ENCODE measurements at regions not wholly inside any gene's neighbourhood (a gene's known extent, or its start where the extent isn't known, plus 50 kb on each side); places are given as distances from the start of the nearest gene placed in this dataset.
"Not testable (repeated sequence)": the region's sequence is repeated elsewhere in the genome, so short reads cannot be mapped to it uniquely, and the experiment has no call there.

DNA sequence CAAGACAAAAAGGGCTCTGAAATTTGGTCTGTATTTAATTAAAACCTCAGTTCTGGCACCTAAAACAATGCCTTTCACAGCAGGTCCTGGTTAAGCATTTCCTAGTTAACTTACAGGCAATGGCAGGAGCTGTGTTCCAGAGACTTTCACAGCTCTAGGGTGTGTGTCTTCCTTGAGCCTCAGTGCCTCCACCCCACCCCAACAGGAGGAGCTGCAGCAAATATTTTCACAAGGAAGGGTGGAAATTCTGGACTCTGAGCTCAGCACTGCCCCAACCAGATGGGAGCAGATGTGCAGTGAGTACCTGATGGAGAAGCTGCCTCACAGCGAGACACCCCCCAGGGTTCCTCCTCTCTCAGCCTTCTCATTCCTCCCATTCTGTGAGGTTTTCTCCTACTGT, 106.3 kb upstream of the SPATA12 start:
- no peak for DNase-seq (ENCODE audit: low spot score)
- CTCF ChIA-PET = no interaction called here
- H3K27ac ChIP-seq = no peak overlapping the region
- POLR2A ChIA-PET (ENCODE audit: low non-redundant PET) = no interaction called here
- TF ChIP-seq, protein P1, sequence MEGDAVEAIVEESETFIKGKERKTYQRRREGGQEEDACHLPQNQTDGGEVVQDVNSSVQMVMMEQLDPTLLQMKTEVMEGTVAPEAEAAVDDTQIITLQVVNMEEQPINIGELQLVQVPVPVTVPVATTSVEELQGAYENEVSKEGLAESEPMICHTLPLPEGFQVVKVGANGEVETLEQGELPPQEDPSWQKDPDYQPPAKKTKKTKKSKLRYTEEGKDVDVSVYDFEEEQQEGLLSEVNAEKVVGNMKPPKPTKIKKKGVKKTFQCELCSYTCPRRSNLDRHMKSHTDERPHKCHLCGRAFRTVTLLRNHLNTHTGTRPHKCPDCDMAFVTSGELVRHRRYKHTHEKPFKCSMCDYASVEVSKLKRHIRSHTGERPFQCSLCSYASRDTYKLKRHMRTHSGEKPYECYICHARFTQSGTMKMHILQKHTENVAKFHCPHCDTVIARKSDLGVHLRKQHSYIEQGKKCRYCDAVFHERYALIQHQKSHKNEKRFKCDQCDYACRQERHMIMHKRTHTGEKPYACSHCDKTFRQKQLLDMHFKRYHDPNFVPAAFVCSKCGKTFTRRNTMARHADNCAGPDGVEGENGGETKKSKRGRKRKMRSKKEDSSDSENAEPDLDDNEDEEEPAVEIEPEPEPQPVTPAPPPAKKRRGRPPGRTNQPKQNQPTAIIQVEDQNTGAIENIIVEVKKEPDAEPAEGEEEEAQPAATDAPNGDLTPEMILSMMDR (conservative IDR thresholded peaks at IDR 0.05; ENCODE audit: low read depth) = no peak

DNA sequence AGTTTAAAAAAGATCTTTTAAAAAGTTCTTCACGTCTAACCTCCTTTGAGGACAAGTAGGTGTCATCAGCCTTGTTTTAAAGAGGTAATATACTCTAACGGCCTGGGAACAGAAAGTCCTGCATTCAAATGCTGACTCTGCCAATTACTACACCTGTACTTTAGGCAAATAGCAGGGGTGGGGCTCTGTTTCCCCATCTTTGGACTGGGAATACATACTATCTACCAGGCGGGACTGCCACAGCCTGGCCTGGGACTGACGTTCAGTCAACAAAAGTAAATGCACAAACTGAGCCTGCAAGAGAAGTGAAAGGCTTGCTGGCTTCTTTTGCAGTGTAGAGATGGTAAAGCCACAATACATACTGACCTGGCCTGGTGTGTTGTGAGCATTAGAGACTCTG, 107.6 kb upstream of the SPATA12 start:
- POLR2A ChIA-PET (ENCODE audit: low non-redundant PET) = no interaction called here
- CTCF ChIA-PET = no interaction called here
- TF ChIP-seq, protein P1 (conservative IDR thresholded peaks at IDR 0.05; ENCODE audit: low read depth) = no peak
- no peak for DNase-seq (ENCODE audit: low spot score)
- no peak overlapping the region for H3K27ac ChIP-seq

DNA sequence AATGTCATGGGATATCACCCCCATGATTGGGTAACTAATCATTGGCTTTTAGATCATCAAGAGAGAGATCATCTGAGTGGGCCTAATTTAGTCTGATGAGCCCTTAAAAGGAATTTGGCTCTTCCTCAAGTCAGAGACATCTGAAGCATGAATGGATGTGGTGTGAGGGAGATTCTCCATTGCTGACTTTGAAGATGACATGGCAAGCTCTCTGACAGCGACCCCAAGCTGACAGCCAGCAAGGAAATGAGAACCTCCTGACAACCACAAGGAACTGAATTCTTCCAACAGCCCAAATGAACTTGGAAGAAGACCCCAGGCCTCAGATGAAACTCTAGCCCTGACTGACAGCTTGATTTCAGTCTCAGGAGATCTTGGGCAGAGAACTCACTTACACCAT, 108.4 kb upstream of the SPATA12 start:
- TF ChIP-seq, protein P1 (conservative IDR thresholded peaks at IDR 0.05; ENCODE audit: low read depth) = no peak
- CTCF ChIA-PET = no interaction called here
- DNase-seq (ENCODE audit: low spot score) = no peak
- POLR2A ChIA-PET (ENCODE audit: low non-redundant PET) = no interaction called here
- no peak overlapping the region for H3K27ac ChIP-seq

DNA sequence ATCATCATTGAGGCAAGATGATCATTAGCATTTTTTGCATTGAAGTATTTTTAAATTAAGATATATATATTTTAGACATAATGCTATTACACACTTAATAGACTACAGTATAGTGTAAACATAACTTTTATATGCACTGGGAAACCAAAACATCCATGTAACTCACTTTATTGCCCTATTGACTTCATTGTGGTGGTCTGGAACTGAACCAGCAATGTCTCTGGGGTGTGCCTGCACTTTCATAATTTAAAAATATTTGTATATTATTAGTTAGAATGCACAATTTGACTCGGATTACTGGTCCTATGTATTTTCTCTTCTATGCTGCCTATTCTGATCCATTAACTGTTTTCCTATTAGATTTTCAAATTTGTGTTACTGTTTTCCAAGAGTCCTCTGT, 109.1 kb upstream of the SPATA12 start:
- CTCF ChIA-PET = no interaction called here
- POLR2A ChIA-PET (ENCODE audit: low non-redundant PET) = no interaction called here
- TF ChIP-seq, protein P1 (conservative IDR thresholded peaks at IDR 0.05; ENCODE audit: low read depth) = no peak
- DNase-seq (ENCODE audit: low spot score) = no peak
- H3K27ac ChIP-seq = no peak overlapping the region

DNA sequence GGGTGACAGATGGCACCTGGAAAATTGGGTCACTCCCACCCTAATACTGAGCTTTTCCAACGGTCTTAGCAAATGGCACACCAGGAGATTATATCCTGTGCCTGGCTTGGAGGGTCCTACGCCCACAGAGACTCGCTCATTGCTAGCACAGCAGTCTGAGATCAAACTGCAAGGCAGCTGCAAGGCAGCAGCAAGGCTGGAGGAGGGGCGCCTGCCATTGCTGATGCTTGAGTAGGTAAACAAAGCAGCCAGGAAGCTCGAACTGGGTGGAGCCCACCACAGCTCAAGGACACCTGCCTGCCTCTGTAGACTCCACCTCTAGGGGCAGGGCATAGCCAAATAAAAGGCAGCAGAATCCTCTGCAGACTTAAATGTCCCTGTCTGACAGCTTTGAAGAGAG, 115.1 kb upstream of the SPATA12 start:
- POLR2A ChIA-PET (ENCODE audit: low non-redundant PET); H3K27ac ChIP-seq; DNase-seq (ENCODE audit: low spot score); CTCF ChIA-PET: not testable (repeated sequence)

DNA sequence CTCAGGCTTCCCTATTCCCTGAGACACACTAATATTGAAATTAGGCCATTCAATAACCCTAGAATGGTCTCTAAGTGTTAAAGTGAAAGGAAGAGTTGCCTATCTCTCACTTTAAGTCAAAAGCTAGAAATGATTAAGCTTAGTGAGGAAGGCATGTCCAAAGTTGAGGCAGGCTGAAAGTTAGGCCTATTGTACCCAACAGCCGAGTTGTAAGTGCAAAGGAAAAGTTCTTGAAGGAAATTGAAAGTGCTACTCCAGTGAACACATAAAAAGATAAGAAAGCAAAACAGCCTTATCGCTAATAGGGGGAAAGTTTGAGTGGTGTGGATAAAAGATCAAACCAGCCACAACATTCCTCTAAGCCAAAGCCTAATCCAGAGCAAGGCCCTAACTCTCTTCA, 117.9 kb upstream of the SPATA12 start:
- TF ChIP-seq, protein P1 (conservative IDR thresholded peaks at IDR 0.05; ENCODE audit: low read depth) = no peak
- no peak for DNase-seq (ENCODE audit: low spot score)
- POLR2A ChIA-PET (ENCODE audit: low non-redundant PET) = no interaction called here
- CTCF ChIA-PET = no interaction called here
- H3K27ac ChIP-seq = no peak overlapping the region

DNA sequence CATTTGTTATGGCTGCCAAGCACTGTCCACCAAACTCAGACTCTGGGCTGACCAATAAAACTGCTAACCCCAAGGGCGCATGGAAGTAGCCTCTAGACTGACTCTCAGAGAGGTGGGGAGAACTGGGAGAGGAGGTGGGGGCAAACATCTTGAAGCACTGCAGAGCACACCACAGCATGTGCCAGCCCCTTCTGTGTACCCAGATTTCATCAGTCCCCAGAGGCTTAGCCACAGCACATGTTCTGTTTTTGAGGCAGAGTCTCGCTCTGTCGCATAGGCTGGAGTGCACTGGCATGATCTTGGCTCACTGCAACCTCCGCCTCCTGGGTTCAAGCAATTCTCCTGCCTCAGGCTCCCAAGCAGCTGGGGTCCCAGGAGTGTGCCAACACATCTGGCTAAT, 119.5 kb upstream of the SPATA12 start:
- ChIA-PET CTCF (interaction anchor here (0.6 kb wide), 1 partner anchor 1154 kb away, joined by 4 read pairs; no protein-coding TSS in a partner anchor), POLR2A (ENCODE audit: low non-redundant PET) (no interaction called here)
- H3K27ac ChIP-seq = no peak overlapping the region
- no peak for DNase-seq (ENCODE audit: low spot score)
- TF ChIP-seq, protein P1 (conservative IDR thresholded peaks at IDR 0.05; ENCODE audit: low read depth) = no peak

Measured in RWPE1 (cell line).